Ovary (tissue), 7 donors: ENCODE measurements at regions not wholly inside any gene's neighbourhood (a gene's known extent, or its start where the extent isn't known, plus 50 kb on each side); places are given as distances from the start of the nearest gene placed in this dataset.

ENCODE experiments used
- DNase-seq, 5 donors: peaks; one replicate each; pipeline ENCODE4 v3.0.0-alpha.2; 2019 to 2020
- H3K27ac ChIP-seq, 2 donors: fragments of 200-600 bp; one replicate each; pipeline versions ENCODE4 v1.5.1 to v1.8.0; 2019 to 2022
- H3K27me3 ChIP-seq: fragments of 200-600 bp; one replicate; pipeline ENCODE4 v1.8.0; 2022
- H3K36me3 ChIP-seq: fragments of 200-600 bp; sonication (generic); one replicate; pipeline ENCODE4 v1.5.1; 2019
- H3K4me1 ChIP-seq: one replicate; pipeline ENCODE4 v1.8.1; 2013; ENCODE audit warnings: mild to moderate bottlenecking, moderate library complexity; ENCODE audit not compliant: insufficient read depth
- H3K4me3 ChIP-seq: fragments of 200-600 bp; sonication (generic); one replicate; pipeline ENCODE4 v1.5.1; 2017
- H3K9me3 ChIP-seq, 2 donors: fragments of 200-600 bp in 1 of 2; sonication (generic) in 1 of 2; one replicate each; pipeline versions ENCODE4 v1.5.1 to v1.8.1; 2013 to 2019; ENCODE audit warnings: mild to moderate bottlenecking in 1 of 2, moderate library complexity in 1 of 2
- CTCF ChIP-seq, 3 donors: fragments of 450-650 bp in 2 of 3; fragments of 200-600 bp in 1 of 3; IDR thresholded peaks; one replicate each; pipeline versions ENCODE4 v1.5.1 to v1.8.0; 2016 to 2022; ENCODE audit warnings: antibody characterized with exemption in 3 of 3, mild to moderate bottlenecking in 1 of 3
- EP300 ChIP-seq: sonication (generic); formaldehyde crosslinking; IDR thresholded peaks from one replicate; pipeline ENCODE4 v1.6.1; 2017; ENCODE audit warnings: antibody characterized with exemption
- POLR2A ChIP-seq: fragments of 450-650 bp; IDR thresholded peaks from one replicate; pipeline ENCODE4 v1.6.1; 2017; ENCODE audit warnings: antibody characterized with exemption, mild to moderate bottlenecking, moderate library complexity
- WGBS, 3 donors: extraction: QIAGEN DNeasy Blood & Tissue Kit in 1 of 3; methylation state at CpG; one replicate each; pipeline versions ENCODE4 v1.1.5 to v1.1.7; 2013 to 2017; 5-methylcytosine and 5-hydroxymethylcytosine counted together
- intact Hi-C, 4 donors: fragments of 100-400 bp; cut with DNase I; formaldehyde crosslinking; loops; one replicate each; pipeline versions ENCODE4 v1.11.0 to v1.15.1; 2022 to 2023
- donor health status: DM: no; HTN: no; CAD: no; lungs with moderate emphysema.
- donor health status: DM: no; HTN: no; CAD: no.
- donor health status: Bipolar disorder and iron deficiency.
- donor health status: DM: no; HTN: no; CAD: no.
- donor health status: DM: yes; HTN: yes; CAD: no.

GRCh38 chr4:1469607-1470392 lies 63.6 kb upstream of the NKX1-1 start:
- no peaks in the 10 kb centered on the region for H3K9me3 ChIP-seq
- peak in 2 of 5 donors; percentile 3 to 19 for DNase-seq
- H3K27ac ChIP-seq = no peak overlapping the region
- H3K4me1 ChIP-seq = no peaks in the 10 kb centered on the region
- intact Hi-C loops = no loop called here
- H3K36me3 ChIP-seq = no peaks in the 10 kb centered on the region
- H3K4me3 ChIP-seq = no peak overlapping the region
- TF ChIP-seq EP300 (no peak), POLR2A (no peak), CTCF (IDR thresholded peaks at IDR 0.05) (no peak)
- H3K27me3 ChIP-seq = no peaks in the 10 kb centered on the region
- WGBS, 3 donors = 57 to 75% (median 69%) methylated on average over 22 to 24 of the region's 24 CpGs

- H3K27me3 ChIP-seq = no peaks in the 10 kb centered on the region
- H3K27ac ChIP-seq = no peak overlapping the region
- DNase-seq = no peak
- H3K9me3 ChIP-seq = no peaks in the 10 kb centered on the region
- no peaks in the 10 kb centered on the region for H3K4me1 ChIP-seq
- WGBS, 3 donors = 81 to 92% (median 88%) methylated on average over 6 of the region's 6 CpGs
- no peak for TF ChIP-seq CTCF (IDR thresholded peaks at IDR 0.05)
- H3K36me3 ChIP-seq = no peaks in the 10 kb centered on the region
- intact Hi-C loops = no loop called here
- H3K4me3 ChIP-seq = no peak overlapping the region
Measured at GRCh38 chr4:1469043-1469442, 62.8 kb upstream of the NKX1-1 start.

GRCh38 chr4:1467581-1468458 lies 61.6 kb upstream of the NKX1-1 start:
- no peak for DNase-seq
- H3K4me1 ChIP-seq = no peaks in the 10 kb centered on the region
- intact Hi-C loops = no loop called here
- no peaks in the 10 kb centered on the region for H3K9me3 ChIP-seq
- TF ChIP-seq POLR2A (no peak), EP300 (no peak), CTCF (IDR thresholded peaks at IDR 0.05) (no peak)
- no peaks in the 10 kb centered on the region for H3K27me3 ChIP-seq
- 81 to 95% (median 95%) methylated on average over 6 of the region's 6 CpGs for WGBS, 3 donors
- no peak overlapping the region for H3K4me3 ChIP-seq
- no peak overlapping the region for H3K27ac ChIP-seq
- H3K36me3 ChIP-seq = no peaks in the 10 kb centered on the region

- Histone ChIP-seq H3K36me3 (no peaks in the 10 kb centered on the region), H3K9me3 (no peaks in the 10 kb centered on the region), H3K27ac (no peak overlapping the region), H3K4me3 (no peak overlapping the region), H3K4me1 (no peaks in the 10 kb centered on the region), H3K27me3 (no peaks in the 10 kb centered on the region)
- intact Hi-C loops = no loop called here
- no peak for TF ChIP-seq POLR2A
- no peak for TF ChIP-seq EP300
- TF ChIP-seq CTCF (IDR thresholded peaks at IDR 0.05) = no peak
- 74 to 87% (median 77%) methylated on average over 6 of the region's 6 CpGs for WGBS, 3 donors
- DNase-seq = no peak
Measured at GRCh38 chr4:1466863-1467165, 60.6 kb upstream of the NKX1-1 start.
